NOMO-1 (cell line): ENCODE measurements at regions not wholly inside any gene's neighbourhood (a gene's known extent, or its start where the extent isn't known, plus 50 kb on each side); places are given as distances from the start of the nearest gene placed in this dataset.

ENCODE experiments used
- DNase-seq, 2 experiments: peaks; one replicate each; lab custom pipeline; 2025; ENCODE audit not compliant: unreplicated experiment in 2 of 2; lab: John Stamatoyannopoulos, UW

GRCh38 chr6:126738146-126738545 is 380.3 kb upstream of the RSPO3 start:
- no peak for DNase-seq

DNA sequence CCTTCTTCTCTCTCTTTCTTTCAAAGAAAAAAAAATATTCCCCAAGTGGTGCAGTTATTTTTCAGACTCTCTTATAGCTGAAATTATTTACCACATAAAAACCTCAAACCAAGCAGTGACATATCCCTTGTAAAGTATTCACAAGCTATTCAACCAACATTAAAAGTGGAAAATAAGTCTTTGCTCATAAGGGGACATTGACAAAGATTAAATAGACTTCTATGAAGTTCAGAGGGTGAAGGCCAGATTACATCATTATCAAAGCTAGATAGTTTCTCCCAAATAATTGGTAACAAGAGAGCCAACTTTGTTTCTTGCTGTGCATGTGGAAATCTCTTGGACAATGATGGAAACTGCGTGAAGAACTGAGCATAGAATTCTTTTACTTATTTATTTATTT is 379.8 kb upstream of the RSPO3 start:
- DNase-seq = no peak

GRCh38 chr6:126743076-126743475 is 375.4 kb upstream of the RSPO3 start:
- DNase-seq = no peak

DNA sequence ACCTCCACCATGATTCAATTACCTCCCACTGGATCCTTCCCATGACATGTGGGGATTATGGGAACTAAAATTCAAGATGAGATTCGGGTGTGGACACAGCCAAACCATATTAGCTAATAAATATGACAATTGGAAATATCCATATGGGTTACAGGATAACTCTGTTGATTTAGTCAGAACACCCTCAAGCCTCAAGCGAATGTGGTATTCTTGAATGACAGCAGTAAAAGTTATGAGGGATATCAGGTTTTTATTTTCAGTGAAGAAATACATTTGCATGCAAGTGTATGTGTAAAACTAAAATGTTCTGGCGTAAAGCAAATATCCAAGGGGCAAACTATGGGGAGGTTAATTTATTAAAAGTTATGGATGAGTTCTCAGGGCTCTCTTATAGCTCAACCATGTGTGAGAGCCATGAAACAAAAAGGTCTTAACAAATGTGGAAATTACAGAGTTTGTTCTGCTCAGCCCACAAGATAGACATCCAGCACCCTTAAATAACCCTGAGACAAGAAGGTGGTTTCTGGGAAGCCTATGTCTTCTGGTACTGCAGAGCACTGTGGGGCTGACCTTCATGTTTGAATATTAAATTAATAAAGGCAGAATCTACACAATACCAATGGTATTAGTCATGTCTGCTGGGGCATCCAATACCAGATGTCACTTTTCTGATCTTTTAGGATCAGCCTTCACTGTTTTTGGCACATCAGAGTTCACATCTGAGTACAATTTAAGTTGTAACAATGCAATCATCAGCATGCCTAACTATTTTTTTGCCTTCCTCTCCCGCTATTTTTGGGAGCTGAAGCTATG is 370.5 kb upstream of the RSPO3 start:
- DNase-seq = no peak

GRCh38 chr6:126753606-126754005 is 364.9 kb upstream of the RSPO3 start:
- DNase-seq = no peak

- DNase-seq = no peak
These were observed 356.6 kb upstream of the RSPO3 start for GRCh38 chr6:126761854-126762253.

- no peak for DNase-seq
These were observed 354.4 kb upstream of the RSPO3 start for GRCh38 chr6:126764104-126764503.

DNA sequence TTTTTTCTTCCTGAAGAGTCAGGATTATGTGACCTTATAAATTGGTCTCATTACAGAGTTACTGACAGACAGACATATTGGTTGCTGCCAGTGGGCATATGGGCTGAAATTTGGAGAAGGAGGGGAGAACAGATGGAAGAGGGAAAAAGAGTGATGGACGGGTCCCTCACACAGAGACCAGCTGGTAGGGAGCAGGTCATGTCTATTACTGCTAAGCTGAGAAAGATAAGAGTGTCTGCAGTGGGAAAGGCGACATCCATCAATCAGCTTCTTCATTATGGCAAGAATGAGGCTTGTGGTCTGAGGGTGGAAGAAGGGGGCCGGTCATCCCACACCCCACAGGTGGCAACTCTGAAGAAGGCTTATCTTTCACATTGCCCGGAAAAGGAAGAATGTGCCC is 353.8 kb upstream of the RSPO3 start:
- no peak for DNase-seq

DNA sequence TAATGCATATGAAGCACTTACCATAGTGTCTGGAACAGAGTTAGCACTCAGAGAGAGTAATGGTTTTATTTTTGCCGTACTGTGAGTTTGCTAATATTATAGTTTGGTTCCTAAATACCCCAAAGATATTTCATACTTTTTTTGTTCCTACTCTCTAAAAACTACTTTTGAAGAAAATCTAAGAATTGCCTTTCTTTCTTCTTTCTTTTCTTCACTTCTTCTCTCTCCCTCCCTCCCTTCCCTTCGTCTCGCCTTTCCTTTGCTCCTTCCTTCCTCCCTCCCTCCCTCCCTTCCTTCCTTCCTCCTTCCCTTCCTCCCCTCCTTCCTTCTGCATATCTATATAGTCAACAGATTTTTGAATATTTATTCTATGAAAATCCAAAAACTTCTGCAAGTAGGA is 351.7 kb upstream of the RSPO3 start:
- DNase-seq = no peak

DNA sequence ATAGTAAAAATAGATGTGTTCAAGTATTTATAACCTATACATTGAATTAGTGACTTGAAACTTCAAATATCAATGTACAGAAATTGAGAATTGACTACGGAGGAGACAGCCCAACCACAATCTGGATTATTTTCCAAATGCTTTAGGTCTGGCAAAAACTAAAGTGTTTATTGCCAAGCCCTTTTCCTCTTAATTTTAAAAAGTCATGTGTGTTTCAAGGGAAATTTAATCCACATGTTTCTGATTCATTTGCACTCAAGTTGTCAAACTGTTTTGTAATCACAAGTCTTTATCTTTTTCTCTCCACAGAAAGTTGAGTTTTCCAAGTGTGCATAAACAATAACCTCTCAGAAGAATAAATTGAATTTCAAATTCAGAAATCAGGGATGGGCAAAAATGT is 350.8 kb upstream of the RSPO3 start:
- no peak for DNase-seq

DNA sequence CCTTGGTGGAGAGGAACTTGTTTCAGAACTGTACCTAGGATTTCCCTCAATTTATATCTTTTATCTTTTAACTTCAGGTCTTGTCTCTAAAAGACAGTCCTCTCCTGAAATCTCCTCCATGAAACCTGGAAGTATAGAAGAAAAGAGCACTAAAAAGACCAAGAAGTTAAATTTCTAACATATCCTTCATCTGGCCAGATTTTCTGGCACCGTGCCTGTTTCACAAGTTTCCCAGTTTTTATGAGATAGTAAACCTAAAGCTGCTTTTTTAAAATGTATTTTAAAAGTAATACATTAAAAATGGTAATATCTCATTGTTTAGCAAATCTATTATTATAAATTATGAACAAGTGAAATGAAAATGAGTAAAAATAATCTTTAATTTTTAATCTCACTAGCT is 348.3 kb upstream of the RSPO3 start:
- DNase-seq = no peak

GRCh38 chr6:126773112-126773805 is 345.2 kb upstream of the RSPO3 start:
- no peak for DNase-seq

DNA sequence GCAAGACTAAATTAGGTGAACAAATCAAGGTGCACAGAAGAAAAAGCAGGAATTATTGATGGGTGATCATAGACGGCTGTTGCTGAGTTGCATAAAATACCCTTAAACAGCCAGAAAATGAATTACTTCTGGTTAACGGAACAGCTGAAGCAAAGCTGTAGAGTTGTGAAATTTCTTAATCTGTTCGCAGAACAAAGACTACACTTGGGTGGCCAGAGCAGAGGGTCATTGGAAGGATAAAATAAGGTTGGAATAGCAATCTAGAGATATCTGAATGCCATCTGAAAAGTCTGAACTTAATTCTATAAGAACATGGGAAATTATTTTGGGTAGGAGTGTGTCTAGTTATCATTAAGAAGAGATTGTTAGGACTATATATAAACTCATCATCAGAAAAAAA is 339.1 kb upstream of the RSPO3 start:
- DNase-seq = no peak

GRCh38 chr6:126781582-126781981 is 336.9 kb upstream of the RSPO3 start:
- DNase-seq = no peak

- DNase-seq = no peak
These were observed 334.2 kb upstream of the RSPO3 start for GRCh38 chr6:126784161-126784790.

DNA sequence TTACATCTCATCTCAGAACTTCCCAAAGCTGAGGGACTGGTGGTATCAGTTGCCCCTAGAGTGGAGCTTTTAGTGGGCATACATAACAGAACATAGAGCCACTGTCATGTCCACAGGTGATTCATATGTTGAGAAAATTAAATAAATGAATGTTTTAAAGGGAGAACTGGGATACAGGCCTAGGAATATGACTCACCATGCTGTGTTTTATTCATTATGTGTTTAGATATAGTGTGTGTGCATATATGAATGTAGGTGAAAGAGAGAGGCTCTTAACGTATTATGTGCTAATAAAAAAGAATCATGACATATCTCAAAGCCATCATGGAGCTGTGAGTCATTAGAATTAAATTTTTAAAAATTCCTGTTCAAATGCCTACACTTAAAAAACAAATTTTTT is 332.2 kb upstream of the RSPO3 start:
- DNase-seq = no peak

- DNase-seq = no peak
These were observed 330.8 kb upstream of the RSPO3 start for GRCh38 chr6:126787635-126788034.

DNA sequence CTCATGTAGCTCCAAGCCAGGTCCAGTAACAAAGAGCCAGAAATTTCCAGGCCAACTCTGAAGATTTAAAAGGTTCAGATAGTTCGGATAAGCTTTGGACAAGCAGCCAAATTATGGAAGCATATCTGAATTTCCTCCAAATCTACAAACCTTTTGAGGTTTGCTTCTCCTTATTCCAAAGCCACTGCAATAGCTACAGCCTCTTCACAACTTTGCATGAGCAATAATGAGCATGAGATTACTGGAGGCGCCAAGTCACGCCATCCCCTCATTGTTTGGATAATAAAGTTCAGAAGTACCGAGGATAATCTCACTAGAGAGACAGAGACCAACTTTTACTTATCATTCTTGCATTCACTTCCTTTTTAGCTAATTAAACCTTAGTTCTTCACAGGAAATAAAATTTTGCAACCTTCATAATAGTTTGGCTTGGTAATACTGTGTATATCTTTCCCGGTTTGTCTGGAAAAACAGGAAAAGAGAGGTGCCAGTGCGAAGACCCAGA is 329.6 kb upstream of the RSPO3 start:
- DNase-seq = no peak

DNA sequence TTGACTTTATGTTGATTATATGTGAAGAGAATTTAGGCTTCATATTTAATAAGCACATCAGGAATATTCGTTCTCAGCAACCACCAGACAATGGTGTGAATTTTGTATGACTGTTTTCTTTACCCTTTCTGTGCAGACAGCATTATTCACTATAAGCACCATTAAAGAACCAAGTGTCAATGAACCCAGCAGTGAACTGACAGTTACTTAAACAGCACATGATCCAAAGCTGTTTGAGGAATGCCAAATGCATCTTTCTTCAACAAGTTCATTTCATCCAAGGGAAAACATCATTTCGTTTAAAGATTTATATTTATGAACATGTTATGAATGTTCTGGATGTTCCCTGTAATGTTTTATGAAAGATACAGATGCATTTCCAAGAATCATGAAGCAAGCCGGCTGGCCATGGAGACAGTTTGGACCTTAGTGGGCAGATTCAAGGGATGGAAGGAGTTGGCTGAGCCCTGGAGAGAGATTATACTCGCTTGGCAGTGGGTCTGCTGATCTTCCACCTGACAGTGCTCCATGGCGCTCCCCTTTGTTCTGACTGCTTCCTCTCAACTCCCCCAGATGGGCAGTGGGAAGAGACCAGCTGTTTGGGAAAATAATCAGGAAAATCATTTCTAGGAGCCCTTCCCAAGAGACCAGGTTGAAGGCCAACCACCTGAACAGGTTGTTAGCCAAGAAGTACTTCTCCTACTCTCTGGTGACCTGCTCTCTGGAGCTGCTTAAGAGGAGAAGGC is 326.0 kb upstream of the RSPO3 start:
- DNase-seq = no peak

GRCh38 chr6:126795161-126795560 is 323.3 kb upstream of the RSPO3 start:
- DNase-seq = no peak

DNA sequence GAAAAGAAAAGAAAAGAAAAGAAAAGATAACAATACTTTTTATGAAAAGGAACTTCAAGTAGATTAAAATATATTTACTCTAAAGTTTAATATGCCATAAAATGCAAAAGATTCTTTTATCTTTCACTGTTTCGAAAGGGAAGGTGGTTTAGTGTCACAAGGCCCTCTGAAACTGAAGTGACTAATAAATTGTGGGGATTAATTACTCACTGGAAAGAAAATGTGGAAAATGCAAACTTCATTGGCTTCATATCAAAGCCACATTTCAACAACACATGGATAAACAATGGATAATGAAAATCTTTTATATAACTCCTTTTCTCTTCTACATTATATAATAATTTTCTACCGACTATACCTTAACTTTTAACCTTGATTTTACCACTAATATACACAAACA is 320.5 kb upstream of the RSPO3 start:
- DNase-seq = no peak
